ENCODE measurements at regions not wholly inside any gene's neighbourhood (a gene's known extent, or its start where the extent isn't known, plus 50 kb on each side); places are given as distances from the start of the nearest gene placed in this dataset.

DNA sequence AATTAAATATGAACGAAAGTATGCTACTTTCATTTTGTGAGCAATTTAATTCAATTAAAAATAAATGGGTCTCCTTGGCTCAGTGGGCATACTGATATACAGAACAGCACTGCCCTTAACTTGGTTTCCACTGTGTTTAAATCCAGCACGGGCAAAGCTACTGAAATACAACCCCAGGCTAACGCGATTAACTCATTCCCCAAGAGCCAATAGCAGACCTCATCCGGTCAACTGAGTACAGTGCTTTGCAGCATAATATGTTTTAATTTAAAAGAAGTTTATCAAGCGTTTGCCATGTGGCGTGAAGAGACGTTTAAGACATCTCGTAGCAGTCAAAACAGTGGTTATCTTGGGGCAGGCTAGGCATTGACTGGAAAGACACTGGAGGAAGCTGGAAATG, 118.6 kb downstream of the PROX1 start:
- TF ChIP-seq CTCF (IDR thresholded peaks at IDR 0.05) (no peak), KAT7 (CRISPR knock-in tag; IDR thresholded peaks at IDR 0.05; ENCODE audit: borderline replicate concordance) (no peak), USF2 (CRISPR knock-in tag; IDR thresholded peaks at IDR 0.05) (no peak), FOXP4 (CRISPR knock-in tag; IDR thresholded peaks at IDR 0.05) (no peak), IRF2 (CRISPR knock-in tag; IDR thresholded peaks at IDR 0.05; ENCODE audit: borderline replicate concordance, low read depth) (no peak), CREM (CRISPR knock-in tag; IDR thresholded peaks at IDR 0.05) (no peak), ZSCAN18 (CRISPR knock-in tag; IDR thresholded peaks at IDR 0.05) (no peak), SP1 (CRISPR knock-in tag; conservative IDR thresholded peaks at IDR 0.05) (no peak), TP53 (CRISPR knock-in tag; IDR thresholded peaks at IDR 0.05) (no peak), HMGA2 (CRISPR knock-in tag; IDR thresholded peaks at IDR 0.05) (no peak), E2F4 (CRISPR knock-in tag; IDR thresholded peaks at IDR 0.05; ENCODE audit: borderline replicate concordance, low read depth) (no peak), ZNF138 (CRISPR knock-in tag; conservative IDR thresholded peaks at IDR 0.05) (no peak), NR3C1 (CRISPR knock-in tag; conservative IDR thresholded peaks at IDR 0.05; ENCODE audit: low read depth) (no peak), NR2C2 (CRISPR knock-in tag; IDR thresholded peaks at IDR 0.05) (no peak)

All from WTC11 (cell line).